ENCODE measurements at regions not wholly inside any gene's neighbourhood (a gene's known extent, or its start where the extent isn't known, plus 50 kb on each side); places are given as distances from the start of the nearest gene placed in this dataset.

DNA sequence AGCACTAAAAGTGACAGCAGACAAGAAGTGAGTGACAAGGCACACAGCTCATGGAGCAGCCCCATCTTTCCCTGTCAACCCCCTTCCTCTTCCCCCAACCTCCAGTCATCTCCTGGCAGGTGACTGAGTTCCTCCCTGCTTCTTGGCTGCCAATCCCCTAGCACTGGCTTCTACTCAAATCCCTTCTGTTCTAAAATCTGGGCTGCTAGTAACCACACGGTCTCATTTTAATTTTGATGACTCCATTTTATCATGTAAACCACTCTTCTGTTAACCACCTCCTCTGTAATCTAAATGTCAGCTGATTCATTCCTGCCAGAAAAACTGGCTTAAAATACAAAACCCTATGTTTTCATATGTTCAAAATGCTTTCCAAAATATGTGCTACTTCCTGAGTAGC lies 419.8 kb upstream of the MON1B start:
- TF ChIP-seq, protein P1, sequence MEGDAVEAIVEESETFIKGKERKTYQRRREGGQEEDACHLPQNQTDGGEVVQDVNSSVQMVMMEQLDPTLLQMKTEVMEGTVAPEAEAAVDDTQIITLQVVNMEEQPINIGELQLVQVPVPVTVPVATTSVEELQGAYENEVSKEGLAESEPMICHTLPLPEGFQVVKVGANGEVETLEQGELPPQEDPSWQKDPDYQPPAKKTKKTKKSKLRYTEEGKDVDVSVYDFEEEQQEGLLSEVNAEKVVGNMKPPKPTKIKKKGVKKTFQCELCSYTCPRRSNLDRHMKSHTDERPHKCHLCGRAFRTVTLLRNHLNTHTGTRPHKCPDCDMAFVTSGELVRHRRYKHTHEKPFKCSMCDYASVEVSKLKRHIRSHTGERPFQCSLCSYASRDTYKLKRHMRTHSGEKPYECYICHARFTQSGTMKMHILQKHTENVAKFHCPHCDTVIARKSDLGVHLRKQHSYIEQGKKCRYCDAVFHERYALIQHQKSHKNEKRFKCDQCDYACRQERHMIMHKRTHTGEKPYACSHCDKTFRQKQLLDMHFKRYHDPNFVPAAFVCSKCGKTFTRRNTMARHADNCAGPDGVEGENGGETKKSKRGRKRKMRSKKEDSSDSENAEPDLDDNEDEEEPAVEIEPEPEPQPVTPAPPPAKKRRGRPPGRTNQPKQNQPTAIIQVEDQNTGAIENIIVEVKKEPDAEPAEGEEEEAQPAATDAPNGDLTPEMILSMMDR (IDR thresholded peaks at IDR 0.05), result no peak
- TF ChIP-seq POLR2A (IDR thresholded peaks at IDR 0.05; ENCODE audit: low read depth), result no peak
